HG03354 (cell line): ENCODE measurements at regions not wholly inside any gene's neighbourhood (a gene's known extent, or its start where the extent isn't known, plus 50 kb on each side); places are given as distances from the start of the nearest gene placed in this dataset.

Experiments
- ATAC-seq: cut with Tn5 transposase; IDR thresholded peaks from one replicate; pipeline ENCODE4 v1.9.1; 2021; ENCODE audit warnings: mild to moderate bottlenecking; ENCODE audit not compliant: unreplicated experiment, poor library complexity, severe bottlenecking

DNA sequence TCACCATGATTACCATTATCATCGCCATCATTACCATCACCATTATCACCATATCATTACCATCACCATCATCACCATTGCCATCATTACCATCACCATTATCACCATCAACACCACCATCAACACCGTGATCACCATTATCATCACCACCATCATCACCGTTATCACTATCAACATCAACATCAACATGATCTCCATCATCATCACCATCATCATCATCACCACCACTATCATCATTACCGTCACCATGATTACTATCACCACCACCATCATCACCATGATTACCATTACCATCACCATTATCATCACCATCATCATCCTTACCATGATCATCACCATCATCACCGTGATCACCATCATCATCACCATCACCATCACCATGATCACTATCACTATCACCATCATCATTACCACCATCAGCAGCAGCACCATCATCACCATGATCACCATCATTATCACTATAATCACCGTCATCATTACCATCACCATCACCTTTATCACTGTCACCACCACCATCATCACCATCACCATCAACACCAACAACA lies 753.7 kb downstream of the BRD1 start:
- ATAC-seq, result no peak

- no peak for ATAC-seq
Observed at GRCh38 chr22:49072996-49073645, 754.6 kb downstream of the BRD1 start.

DNA sequence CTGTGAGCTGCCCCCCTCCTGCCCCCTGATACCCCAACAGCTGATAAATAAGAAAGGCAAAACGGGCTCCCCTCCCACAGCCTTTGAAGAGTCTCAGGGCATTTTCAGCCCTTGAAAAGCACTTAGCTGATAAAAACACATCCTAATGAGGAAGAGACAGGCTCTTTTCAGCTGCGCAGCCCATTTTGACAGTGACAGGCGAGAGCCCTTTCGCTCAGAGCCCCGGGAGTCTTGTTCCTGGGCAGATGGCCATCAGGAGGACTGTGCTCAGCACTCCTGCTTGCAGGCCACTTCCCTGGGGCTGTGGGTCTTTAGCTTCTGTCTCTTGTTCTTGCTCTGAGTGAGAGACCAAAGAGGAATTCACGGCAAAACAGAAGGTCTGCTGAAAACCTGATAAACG lies 757.2 kb downstream of the BRD1 start:
- ATAC-seq, result no peak

GRCh38 chr22:49068861-49069500 lies 758.7 kb downstream of the BRD1 start:
- no peak for ATAC-seq

GRCh38 chr22:49067504-49067903 lies 760.2 kb downstream of the BRD1 start:
- no peak for ATAC-seq

GRCh38 chr22:49066619-49067018 lies 761.1 kb downstream of the BRD1 start:
- no peak for ATAC-seq

- no peak for ATAC-seq
Observed at GRCh38 chr22:49064836-49065235, 762.8 kb downstream of the BRD1 start.

DNA sequence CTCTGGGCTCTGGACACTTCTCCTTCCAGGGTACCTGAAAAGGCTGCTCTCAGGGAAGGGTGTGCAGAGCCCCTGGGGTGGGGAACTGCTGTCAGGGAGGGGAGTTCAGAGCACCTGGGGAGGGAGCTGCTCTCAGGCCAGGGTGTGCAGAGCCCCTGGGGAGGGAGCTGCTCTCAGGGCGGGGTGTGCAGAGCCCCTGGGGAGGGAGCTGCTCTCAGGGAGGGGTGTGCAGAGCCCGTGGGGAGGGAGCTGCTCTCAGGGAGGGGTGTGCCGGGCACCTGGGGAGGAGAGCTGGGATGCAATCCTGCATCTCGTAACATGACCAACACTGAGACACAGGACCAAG lies 764.2 kb downstream of the BRD1 start:
- no peak for ATAC-seq

DNA sequence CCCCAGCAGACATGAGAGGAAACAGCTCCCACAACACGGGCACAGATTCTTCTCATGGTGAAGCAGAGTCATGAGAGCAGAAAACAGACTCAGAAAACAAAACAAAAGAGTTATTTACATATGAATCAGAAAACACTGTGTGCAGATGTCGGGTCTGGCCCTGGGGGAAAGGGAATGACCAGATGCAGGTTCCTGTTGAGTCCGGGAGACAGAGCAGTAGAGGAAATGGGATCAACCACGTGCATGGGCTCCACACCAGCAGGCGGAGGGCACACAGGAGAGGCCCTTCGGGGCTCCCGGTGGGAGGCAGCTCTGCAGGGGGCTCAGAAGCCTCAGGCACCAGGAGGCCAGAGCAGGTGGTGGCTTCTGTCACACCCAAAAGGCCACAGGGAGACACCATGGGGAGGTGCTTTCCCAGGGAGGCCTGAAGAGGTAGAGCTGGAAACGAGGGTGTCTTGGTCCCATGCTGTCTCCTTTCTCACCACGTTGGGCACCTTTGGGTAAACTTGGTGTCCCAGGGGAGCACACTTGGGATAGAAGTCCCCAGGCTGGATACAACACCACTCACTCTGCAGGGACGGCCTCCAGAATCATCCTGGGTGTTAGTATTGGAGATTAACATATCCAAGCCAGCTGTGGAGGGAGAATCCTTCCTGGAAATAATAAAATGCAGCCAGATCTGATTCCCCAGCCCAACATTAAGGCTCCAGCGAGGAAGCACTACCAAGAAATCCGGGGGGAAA lies 764.7 kb downstream of the BRD1 start:
- no peak for ATAC-seq

- ATAC-seq, result no peak
Observed at GRCh38 chr22:49062155-49062801, 765.4 kb downstream of the BRD1 start.

- no peak for ATAC-seq
Observed at GRCh38 chr22:49057910-49058309, 769.8 kb downstream of the BRD1 start.

GRCh38 chr22:49056301-49056700 lies 771.4 kb downstream of the BRD1 start:
- ATAC-seq, result no peak

DNA sequence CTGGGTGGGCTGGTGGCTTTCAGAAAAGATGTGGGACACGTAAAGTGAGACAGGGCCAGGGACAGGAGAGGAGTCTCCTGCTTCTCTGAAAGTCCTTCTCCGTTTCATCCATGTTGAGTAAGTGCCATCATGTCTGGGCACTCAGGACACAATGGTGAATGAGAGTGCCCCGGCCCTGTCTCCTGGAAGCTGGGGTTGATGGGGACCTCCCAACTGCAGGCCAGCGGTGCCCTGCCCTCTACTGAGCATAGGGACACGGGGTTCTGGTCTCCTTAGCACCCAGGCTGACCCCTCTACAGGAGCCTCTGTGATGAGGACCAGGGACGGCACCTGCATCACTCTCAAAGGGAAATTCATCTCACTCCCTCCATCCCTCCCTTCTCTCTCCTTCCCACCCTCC lies 772.3 kb downstream of the BRD1 start:
- no peak for ATAC-seq

GRCh38 chr22:49053578-49053977 lies 774.1 kb downstream of the BRD1 start:
- ATAC-seq, result no peak

- no peak for ATAC-seq
Observed at GRCh38 chr22:49052560-49052959, 775.1 kb downstream of the BRD1 start.

- no peak for ATAC-seq
Observed at GRCh38 chr22:49052023-49052538, 775.6 kb downstream of the BRD1 start.

DNA sequence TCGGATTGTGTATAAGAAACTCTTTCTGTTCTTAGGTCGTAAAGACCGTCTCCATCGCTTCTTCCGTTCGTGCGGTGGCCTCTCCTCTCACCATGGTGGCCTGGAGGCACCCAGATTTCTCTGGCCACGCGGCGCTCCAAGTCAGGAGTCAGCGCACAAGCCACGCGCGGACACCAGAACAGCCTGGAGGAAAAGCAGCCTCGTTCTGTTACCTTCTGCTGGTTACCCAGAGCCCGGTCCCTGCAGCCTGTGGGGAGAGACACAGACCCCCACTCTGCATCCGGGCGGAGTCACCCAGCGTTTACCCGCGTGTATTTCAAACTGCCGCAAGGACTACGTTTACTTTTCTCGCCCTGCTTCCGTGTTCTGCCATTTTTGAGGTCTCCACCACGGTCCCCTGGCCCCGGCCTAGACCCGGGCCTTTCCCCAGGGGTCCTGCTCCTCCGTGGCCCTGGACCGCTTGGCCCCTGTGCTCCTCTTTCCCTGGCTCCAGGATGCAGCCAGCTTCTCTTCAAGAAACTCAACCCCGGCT lies 776.1 kb downstream of the BRD1 start:
- no peak for ATAC-seq

DNA sequence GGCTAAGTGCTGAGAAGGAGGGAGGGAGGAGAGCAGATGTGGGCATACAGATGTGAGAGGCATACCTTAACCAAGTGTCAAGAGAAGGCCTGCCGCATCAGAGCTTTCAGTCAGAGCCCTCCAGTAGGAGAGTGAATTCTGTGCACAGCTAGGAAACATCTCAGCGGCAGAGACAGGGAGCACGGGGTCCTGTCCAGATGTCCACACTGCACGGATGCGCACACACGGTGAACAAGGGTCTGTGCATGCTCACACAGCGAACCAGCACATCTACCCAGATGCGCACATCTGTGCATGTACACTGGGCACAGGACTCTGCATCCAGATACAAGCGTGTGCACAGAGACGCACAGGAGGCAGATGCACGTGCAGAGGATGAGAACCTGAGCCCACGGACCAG lies 778.0 kb downstream of the BRD1 start:
- ATAC-seq, result no peak

GRCh38 chr22:49048591-49048990 lies 779.1 kb downstream of the BRD1 start:
- no peak for ATAC-seq

DNA sequence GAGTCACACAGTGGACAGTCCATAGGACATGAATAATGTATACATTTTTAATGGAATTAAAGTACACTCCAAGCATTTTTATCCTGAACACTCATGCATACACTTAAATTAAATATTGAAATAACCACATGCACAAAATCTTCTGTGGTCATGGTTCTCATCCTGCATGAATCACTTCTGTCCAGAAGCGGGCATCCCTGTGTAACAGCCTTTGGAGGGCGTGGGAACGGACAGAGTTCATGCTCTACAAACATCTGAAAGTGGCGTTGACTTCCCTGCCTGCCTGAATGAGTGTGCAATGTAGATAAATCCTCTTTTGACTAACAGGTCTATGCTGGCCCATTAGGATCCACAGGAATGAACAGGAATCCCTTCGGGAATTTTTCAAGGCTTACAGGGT lies 780.2 kb downstream of the BRD1 start:
- no peak for ATAC-seq
